NOMO-1 (cell line): ENCODE measurements at regions not wholly inside any gene's neighbourhood (a gene's known extent, or its start where the extent isn't known, plus 50 kb on each side); places are given as distances from the start of the nearest gene placed in this dataset.

Source experiments
- DNase-seq, 2 experiments: peaks; one replicate each; lab custom pipeline; 2025; ENCODE audit not compliant: unreplicated experiment in 2 of 2; lab: John Stamatoyannopoulos, UW

GRCh38 chr11:70733327-70734325, 335.3 kb downstream of the CTTN start:
- DNase-seq, result no peak

GRCh38 chr11:70734379-70734778, 336.1 kb downstream of the CTTN start:
- no peak for DNase-seq

- no peak for DNase-seq
Measured at GRCh38 chr11:70734911-70735310, 336.6 kb downstream of the CTTN start.

GRCh38 chr11:70735976-70736375, 337.6 kb downstream of the CTTN start:
- DNase-seq, result no peak

- DNase-seq, result no peak
Measured at GRCh38 chr11:70736461-70736860, 338.1 kb downstream of the CTTN start.

GRCh38 chr11:70736937-70737640, 338.8 kb downstream of the CTTN start:
- DNase-seq, result no peak

GRCh38 chr11:70737816-70738630, 339.7 kb downstream of the CTTN start:
- DNase-seq, result no peak

GRCh38 chr11:70738661-70739060, 340.3 kb downstream of the CTTN start:
- no peak for DNase-seq

- no peak for DNase-seq
Measured at GRCh38 chr11:70739091-70739490, 340.8 kb downstream of the CTTN start.

GRCh38 chr11:70739811-70740487, 341.6 kb downstream of the CTTN start:
- no peak for DNase-seq

GRCh38 chr11:70740488-70740851, 342.1 kb downstream of the CTTN start:
- no peak for DNase-seq

GRCh38 chr11:70741085-70741484, 342.8 kb downstream of the CTTN start:
- no peak for DNase-seq

GRCh38 chr11:70742553-70743291, 344.4 kb downstream of the CTTN start:
- DNase-seq, result no peak

GRCh38 chr11:70743329-70743728, 345.0 kb downstream of the CTTN start:
- DNase-seq, result no peak

GRCh38 chr11:70743941-70744351, 345.6 kb downstream of the CTTN start:
- no peak for DNase-seq

- no peak for DNase-seq
Measured at GRCh38 chr11:70744396-70745185, 346.3 kb downstream of the CTTN start.

- no peak for DNase-seq
Measured at GRCh38 chr11:70745451-70745850, 347.1 kb downstream of the CTTN start.

- no peak for DNase-seq
Measured at GRCh38 chr11:70745941-70746340, 347.6 kb downstream of the CTTN start.

GRCh38 chr11:70746351-70746750, 348.0 kb downstream of the CTTN start:
- no peak for DNase-seq
